Liver (tissue), 8 donors: ENCODE measurements at regions not wholly inside any gene's neighbourhood (a gene's known extent, or its start where the extent isn't known, plus 50 kb on each side); places are given as distances from the start of the nearest gene placed in this dataset.
A peak's percentile ranks its signal among the peaks of the same experiment; 100 is the strongest.

Experiments
- DNase-seq: peaks from one replicate; pipeline ENCODE4 v3.0.0-alpha.2; 2017; ENCODE audit warnings: low spot score
- H3K27ac ChIP-seq, 2 donors: one replicate each; pipeline ENCODE4 v1.7.0; 2013; ENCODE audit warnings: inconsistent platforms in 2 of 2, low read length in 2 of 2, control low read depth in 1 of 2, low read depth in 1 of 2, mild to moderate bottlenecking in 1 of 2
- H3K27me3 ChIP-seq, 4 donors: one replicate each; pipeline versions ENCODE4 v1.6.1 to v1.7.0; 2013; ENCODE audit warnings: low read length in 3 of 4, inconsistent platforms in 1 of 4, mild to moderate bottlenecking in 1 of 4, moderate library complexity in 1 of 4; ENCODE audit not compliant: control insufficient read depth in 4 of 4, insufficient read depth in 4 of 4
- H3K36me3 ChIP-seq, 4 donors: one replicate each; pipeline versions ENCODE4 v1.6.1 to v1.7.0; 2013; ENCODE audit warnings: low read length in 3 of 4, mild to moderate bottlenecking in 3 of 4, low read depth in 1 of 4, moderate library complexity in 1 of 4; ENCODE audit not compliant: control insufficient read depth in 4 of 4, insufficient read depth in 3 of 4
- H3K4me1 ChIP-seq, 4 donors: one replicate each; pipeline versions ENCODE4 v1.6.1 to v1.7.0; 2013; ENCODE audit warnings: low read length in 3 of 4, mild to moderate bottlenecking in 3 of 4, moderate library complexity in 1 of 4; ENCODE audit not compliant: control insufficient read depth in 4 of 4, insufficient read depth in 4 of 4
- H3K4me3 ChIP-seq, 3 donors: one replicate each; pipeline versions ENCODE4 v1.6.1 to v1.7.0; 2013; ENCODE audit warnings: low read length in 3 of 3, control low read depth in 1 of 3, low read depth in 1 of 3, mild to moderate bottlenecking in 1 of 3
- H3K9ac ChIP-seq, 2 donors: one replicate each; pipeline ENCODE4 v1.7.0; 2013; ENCODE audit warnings: low read length in 2 of 2, mild to moderate bottlenecking in 2 of 2, moderate library complexity in 2 of 2, control low read depth in 1 of 2, low read depth in 1 of 2
- H3K9me3 ChIP-seq, 4 donors: one replicate each; pipeline versions ENCODE4 v1.6.1 to v1.7.0; 2013; ENCODE audit warnings: low read length in 3 of 4; ENCODE audit not compliant: control insufficient read depth in 4 of 4
- ATF3 ChIP-seq: IDR thresholded peaks from 2 replicates; pipeline ENCODE4 v1.6.1; 2016; ENCODE audit warnings: antibody characterized with exemption
- CTCF ChIP-seq: fragments of 150-350 bp; IDR thresholded peaks from 2 replicates; pipeline ENCODE4 v1.5.1; 2017; ENCODE audit warnings: improper control_type of control experiment, low read depth, low read length; ENCODE audit not compliant: missing input control
- EGR1 ChIP-seq, 2 donors: IDR thresholded peaks; 2 replicates each; pipeline ENCODE4 v1.6.1; 2016 to 2018; ENCODE audit warnings: antibody characterized with exemption in 2 of 2, low read depth in 2 of 2
- FOXA1 ChIP-seq: IDR thresholded peaks from 2 replicates; pipeline ENCODE4 v1.6.1; 2016; ENCODE audit warnings: antibody characterized with exemption
- FOXA2 ChIP-seq: IDR thresholded peaks from 2 replicates; pipeline ENCODE4 v1.6.1; 2016; ENCODE audit warnings: antibody characterized with exemption
- GABPA ChIP-seq, 2 donors: IDR thresholded peaks in 1 of 2; conservative IDR thresholded peaks in 1 of 2; 2 replicates each; pipeline ENCODE4 v1.6.1; 2016; ENCODE audit warnings: antibody characterized with exemption in 2 of 2, mild to moderate bottlenecking in 1 of 2, moderate library complexity in 1 of 2
- HNF4A ChIP-seq, 2 donors: conservative IDR thresholded peaks; 2 replicates each; pipeline ENCODE4 v1.6.1; 2016; ENCODE audit warnings: antibody characterized with exemption in 2 of 2, mild to moderate bottlenecking in 2 of 2
- HNF4G ChIP-seq: IDR thresholded peaks from 2 replicates; pipeline ENCODE4 v1.6.1; 2016; ENCODE audit warnings: antibody characterized with exemption
- JUND ChIP-seq, 2 donors: IDR thresholded peaks; 2 replicates each; pipeline ENCODE4 v1.6.1; 2016; ENCODE audit warnings: antibody characterized with exemption in 2 of 2
- MAX ChIP-seq: IDR thresholded peaks from 2 replicates; pipeline ENCODE4 v1.6.1; 2016; ENCODE audit warnings: antibody characterized with exemption
- NR2F2 ChIP-seq: IDR thresholded peaks from 2 replicates; pipeline ENCODE4 v1.6.1; 2016; ENCODE audit warnings: antibody characterized with exemption
- RAD21 ChIP-seq, 2 donors: IDR thresholded peaks; 2 replicates each; pipeline ENCODE4 v1.6.1; 2016; ENCODE audit warnings: antibody characterized with exemption in 2 of 2, mild to moderate bottlenecking in 2 of 2
- REST ChIP-seq: IDR thresholded peaks from 2 replicates; pipeline ENCODE4 v1.6.1; 2016; ENCODE audit warnings: antibody characterized with exemption, mild to moderate bottlenecking
- RXRA ChIP-seq, 2 donors: IDR thresholded peaks; 2 replicates each; pipeline ENCODE4 v1.6.1; 2017 to 2018; ENCODE audit warnings: antibody characterized with exemption in 2 of 2, mild to moderate bottlenecking in 1 of 2
- SP1 ChIP-seq: IDR thresholded peaks from 2 replicates; pipeline ENCODE4 v1.6.1; 2018; ENCODE audit warnings: antibody characterized with exemption, mild to moderate bottlenecking
- TAF1 ChIP-seq: conservative IDR thresholded peaks from 2 replicates; pipeline ENCODE4 v1.6.1; 2016; ENCODE audit warnings: antibody characterized with exemption, mild to moderate bottlenecking
- YY1 ChIP-seq: IDR thresholded peaks from 2 replicates; pipeline ENCODE4 v1.6.1; 2016; ENCODE audit warnings: antibody characterized with exemption, mild to moderate bottlenecking
- ZBTB33 ChIP-seq: IDR thresholded peaks from 2 replicates; pipeline ENCODE4 v1.6.1; 2016; ENCODE audit warnings: antibody characterized with exemption
- WGBS: extraction: QIAGEN DNeasy Blood & Tissue Kit; methylation state at CpG from one replicate; pipeline ENCODE4 v1.1.7; 2013; 5-methylcytosine and 5-hydroxymethylcytosine counted together
- donor health status: healthy.
- donor health status: healthy.
- donor health status: healthy.
- donor health status: healthy.
- donor health status: healthy.

GRCh38 chr2:156800781-156801361, 364.7 kb downstream of the GPD2 start:
- TF ChIP-seq ATF3 (no peak), RXRA (IDR thresholded peaks at IDR 0.05) (no peak), EGR1 (IDR thresholded peaks at IDR 0.05; ENCODE audit: low read depth in 2 of 2) (no peak), FOXA1 (no peak), RAD21 (IDR thresholded peaks at IDR 0.05) (no peak), YY1 (no peak), HNF4G (no peak), FOXA2 (no peak), TAF1 (no peak), ZBTB33 (no peak), HNF4A (conservative IDR thresholded peaks at IDR 0.05) (no peak)
- WGBS, result 92% methylated on average over 8 of the region's 8 CpGs
- Histone ChIP-seq H3K27ac (no peak overlapping the region), H3K27me3 (no peaks in the 10 kb centered on the region), H3K4me3 (no peak overlapping the region), H3K9ac (no peak overlapping the region), H3K9me3 (no peaks in the 10 kb centered on the region), H3K4me1 (peaks cover 0 to 4% (median 0%) of the 10 kb centered on the region in 4 donors), H3K36me3 (no peaks in the 10 kb centered on the region)
- no peak for DNase-seq

- Histone ChIP-seq H3K27me3 (no peaks in the 10 kb centered on the region), H3K4me3 (peak overlapping the region in 2 of 3 donors; percentile 45 to 51), H3K4me1 (peaks cover 0 to 4% (median 0%) of the 10 kb centered on the region in 4 donors), H3K27ac (peak overlapping the region; percentile 55 to 63), H3K9me3 (peaks cover 0 to 3% (median 1%) of the 10 kb centered on the region in 4 donors), H3K36me3 (no peaks in the 10 kb centered on the region), H3K9ac (peak overlapping the region in 1 of 2 donors; percentile 77)
- WGBS, result 15% methylated on average over 10 of the region's 10 CpGs
- TF ChIP-seq CTCF (no peak), JUND (IDR thresholded peaks at IDR 0.05) (peak; percentile 28 to 42), HNF4A (conservative IDR thresholded peaks at IDR 0.05) (peak; percentile 48 to 61), FOXA2 (peak; percentile 13), RAD21 (IDR thresholded peaks at IDR 0.05) (peak; percentile 27 to 57), SP1 (peak; percentile 81), NR2F2 (no peak), EGR1 (IDR thresholded peaks at IDR 0.05; ENCODE audit: low read depth in 2 of 2) (peak; percentile 43 to 61), FOXA1 (peak; percentile 26), REST (peak; percentile 42), TAF1 (peak; percentile 65), RXRA (IDR thresholded peaks at IDR 0.05) (peak; percentile 66 to 72), YY1 (peak; percentile 71), ZBTB33 (peak; percentile 44), GABPA (IDR thresholded peaks at IDR 0.05 in 1 of 2, conservative IDR thresholded peaks at IDR 0.05 in 1 of 2) (peak; percentile 52 to 70), MAX (peak; percentile 89), HNF4G (peak; percentile 16), ATF3 (peak; percentile 92)
- DNase-seq, result no peak
Observed at GRCh38 chr2:156803243-156803642, 367.1 kb downstream of the GPD2 start.
